Right lobe of liver (tissue), 6 donors: ENCODE measurements at regions not wholly inside any gene's neighbourhood (a gene's known extent, or its start where the extent isn't known, plus 50 kb on each side); places are given as distances from the start of the nearest gene placed in this dataset.

Experiments
- ATAC-seq, 4 donors: fragments of 200-7000 bp; cut with Tn5 transposase; one replicate each; pipeline ENCODE4 v1.9.1; 2020; ENCODE audit warnings: mild to moderate bottlenecking in 4 of 4, moderate library complexity in 4 of 4
- DNase-seq, 3 donors: peaks; one replicate each; pipeline ENCODE4 v3.0.0-alpha.2; 2020
- H3K27ac ChIP-seq, 3 donors: fragments of 200-600 bp; one replicate each; pipeline ENCODE4 v1.8.0; 2022
- H3K27me3 ChIP-seq, 2 donors: fragments of 200-600 bp; one replicate each; pipeline ENCODE4 v1.8.0; 2022
- H3K36me3 ChIP-seq, 4 donors: fragments of 200-600 bp; sonication (generic) in 1 of 4; one replicate each; pipeline versions ENCODE4 v1.5.1 to v1.8.0; 2017 to 2022; ENCODE audit warnings: control low read depth in 1 of 4
- H3K4me1 ChIP-seq, 4 donors: fragments of 200-600 bp; sonication (generic) in 1 of 4; one replicate each; pipeline versions ENCODE4 v1.5.1 to v1.8.0; 2017 to 2022; ENCODE audit warnings: control low read depth in 1 of 4
- H3K4me3 ChIP-seq, 3 donors: fragments of 200-600 bp; one replicate each; pipeline ENCODE4 v1.8.0; 2022
- H3K9me3 ChIP-seq, 4 donors: fragments of 200-600 bp; sonication (generic) in 1 of 4; one replicate each; pipeline versions ENCODE4 v1.5.1 to v1.8.0; 2017 to 2022; ENCODE audit warnings: control low read depth in 1 of 4
- CTCF ChIP-seq, 4 donors: fragments of 200-600 bp in 3 of 4; fragments of 450-650 bp in 1 of 4; IDR thresholded peaks; one replicate each; pipeline versions ENCODE4 v1.5.1 to v1.8.0; 2016 to 2022; ENCODE audit warnings: antibody characterized with exemption in 4 of 4, mild to moderate bottlenecking in 2 of 4
- POLR2A ChIP-seq: fragments of 450-650 bp; IDR thresholded peaks from one replicate; pipeline ENCODE4 v1.6.1; 2017; ENCODE audit warnings: antibody characterized with exemption, mild to moderate bottlenecking
- WGBS: methylation state at CpG from one replicate; pipeline ENCODE4 v1.1.6; 2018; ENCODE audit warnings: low coverage, low lambda C conversion rate; ENCODE audit not compliant: insufficient coverage; ENCODE audit errors: missing lambda C conversion rate; 5-methylcytosine and 5-hydroxymethylcytosine counted together
- intact Hi-C, 2 donors: fragments of 100-400 bp; cut with DNase I; formaldehyde crosslinking; loops; one replicate each; pipeline versions ENCODE4 v1.11.2 to v1.14.1; 2022
- donor health status: DM: no; HTN: yes; CAD: no.
- donor health status: DM: no; HTN: no; CAD: no.
- donor health status: DM: no; HTN: no; CAD: no.
- donor health status: DM: no; HTN: yes; CAD: no.
- donor health status: DM: no; HTN: yes; CAD: no.

GRCh38 chr7:125061-125475, 67.3 kb upstream of the FAM20C start:
- intact Hi-C loops, result no loop called here
- ATAC-seq (no peak), DNase-seq (no peak)
- H3K9me3 ChIP-seq, result no peaks in the 10 kb centered on the region
- H3K36me3 ChIP-seq, result no peaks in the 10 kb centered on the region
- H3K27ac ChIP-seq, result no peak overlapping the region
- no peak overlapping the region for H3K4me3 ChIP-seq
- no peaks in the 10 kb centered on the region for H3K27me3 ChIP-seq
- H3K4me1 ChIP-seq, result peaks cover 0 to 5% (median 0%) of the 10 kb centered on the region in 4 donors
- 89% methylated on average over 7 of the region's 14 CpGs for WGBS
- TF ChIP-seq POLR2A, result no peak
- TF ChIP-seq CTCF (IDR thresholded peaks at IDR 0.05), result no peak

GRCh38 chr7:125661-126060, 66.7 kb upstream of the FAM20C start:
- no peak for TF ChIP-seq POLR2A
- TF ChIP-seq CTCF (IDR thresholded peaks at IDR 0.05), result no peak
- Histone ChIP-seq H3K27me3 (no peaks in the 10 kb centered on the region), H3K36me3 (no peaks in the 10 kb centered on the region), H3K4me3 (no peak overlapping the region), H3K9me3 (no peaks in the 10 kb centered on the region), H3K4me1 (peaks cover 0 to 3% (median 0%) of the 10 kb centered on the region in 4 donors), H3K27ac (no peak overlapping the region)
- DNase-seq (no peak), ATAC-seq (no peak)
- intact Hi-C loops, result no loop called here
- WGBS, result 81% methylated on average over 5 of the region's 8 CpGs

- no peak overlapping the region for H3K27ac ChIP-seq
- H3K4me3 ChIP-seq, result no peak overlapping the region
- intact Hi-C loops, result no loop called here
- H3K36me3 ChIP-seq, result no peaks in the 10 kb centered on the region
- TF ChIP-seq POLR2A, result no peak
- H3K27me3 ChIP-seq, result no peaks in the 10 kb centered on the region
- DNase-seq (no peak), ATAC-seq (no peak)
- H3K4me1 ChIP-seq, result no peaks in the 10 kb centered on the region
- H3K9me3 ChIP-seq, result no peaks in the 10 kb centered on the region
- 91% methylated on average over 3 of the region's 3 CpGs for WGBS
These were observed 66.0 kb upstream of the FAM20C start for GRCh38 chr7:126368-126767.

GRCh38 chr7:127064-127598, 65.2 kb upstream of the FAM20C start:
- no peak overlapping the region for H3K27ac ChIP-seq
- ATAC-seq (no peak), DNase-seq (no peak)
- WGBS, result no CpG with 5 or more reads among the region's 14 CpGs
- H3K9me3 ChIP-seq, result no peaks in the 10 kb centered on the region
- no peaks in the 10 kb centered on the region for H3K4me1 ChIP-seq
- H3K4me3 ChIP-seq, result no peak overlapping the region
- intact Hi-C loops, result no loop called here
- H3K27me3 ChIP-seq, result no peaks in the 10 kb centered on the region
- no peaks in the 10 kb centered on the region for H3K36me3 ChIP-seq
- TF ChIP-seq POLR2A (no peak), CTCF (IDR thresholded peaks at IDR 0.05) (no peak)

- Histone ChIP-seq H3K4me3 (no peak overlapping the region), H3K36me3 (no peaks in the 10 kb centered on the region), H3K4me1 (no peaks in the 10 kb centered on the region), H3K27ac (no peak overlapping the region), H3K9me3 (no peaks in the 10 kb centered on the region), H3K27me3 (no peaks in the 10 kb centered on the region)
- intact Hi-C loops, result no loop called here
- 55% methylated on average over 9 of the region's 23 CpGs for WGBS
- ATAC-seq (no peak), DNase-seq (no peak)
- TF ChIP-seq POLR2A, result no peak
- TF ChIP-seq CTCF (IDR thresholded peaks at IDR 0.05), result no peak
These were observed 63.9 kb upstream of the FAM20C start for GRCh38 chr7:128171-129080.
